Limb (tissue), 2 donors: ENCODE measurements at regions not wholly inside any gene's neighbourhood (a gene's known extent, or its start where the extent isn't known, plus 50 kb on each side); places are given as distances from the start of the nearest gene placed in this dataset.

Experiments used
- DNase-seq, 2 donors: peaks; one replicate each; pipeline ENCODE4 v3.0.0-alpha.2; 2016; ENCODE audit errors: extremely low spot score in 2 of 2

GRCh38 chr6:167769408-167770190, 57.1 kb upstream of the AFDN start:
- no peak for DNase-seq

- DNase-seq, result no peak
Observed at GRCh38 chr6:167770291-167770955, 56.3 kb upstream of the AFDN start.

- no peak for DNase-seq
Observed at GRCh38 chr6:167774881-167775280, 51.8 kb upstream of the AFDN start.

- no peak for DNase-seq
Observed at GRCh38 chr6:167776906-167777627, 49.6 kb upstream of the AFDN start.
